AG10803 (cell line): ENCODE measurements at regions not wholly inside any gene's neighbourhood (a gene's known extent, or its start where the extent isn't known, plus 50 kb on each side); places are given as distances from the start of the nearest gene placed in this dataset.
A peak's percentile ranks its signal among the peaks of the same experiment; 100 is the strongest.

ENCODE experiments used
- DNase-seq: peaks from one replicate; pipeline ENCODE4 v3.0.0; 2010; ENCODE audit warnings: low read depth
- H3K4me3 ChIP-seq: 2 replicates; pipeline ENCODE4 v1.5.1; 2011; ENCODE audit warnings: mild to moderate bottlenecking, low read length, control low read depth
- TF ChIP-seq, protein P1 (sequence below): conservative IDR thresholded peaks from 2 replicates; pipeline ENCODE4 v1.5.1; 2011; ENCODE audit warnings: mild to moderate bottlenecking, low read length, control low read depth, inconsistent platforms

- TF ChIP-seq, protein P1, sequence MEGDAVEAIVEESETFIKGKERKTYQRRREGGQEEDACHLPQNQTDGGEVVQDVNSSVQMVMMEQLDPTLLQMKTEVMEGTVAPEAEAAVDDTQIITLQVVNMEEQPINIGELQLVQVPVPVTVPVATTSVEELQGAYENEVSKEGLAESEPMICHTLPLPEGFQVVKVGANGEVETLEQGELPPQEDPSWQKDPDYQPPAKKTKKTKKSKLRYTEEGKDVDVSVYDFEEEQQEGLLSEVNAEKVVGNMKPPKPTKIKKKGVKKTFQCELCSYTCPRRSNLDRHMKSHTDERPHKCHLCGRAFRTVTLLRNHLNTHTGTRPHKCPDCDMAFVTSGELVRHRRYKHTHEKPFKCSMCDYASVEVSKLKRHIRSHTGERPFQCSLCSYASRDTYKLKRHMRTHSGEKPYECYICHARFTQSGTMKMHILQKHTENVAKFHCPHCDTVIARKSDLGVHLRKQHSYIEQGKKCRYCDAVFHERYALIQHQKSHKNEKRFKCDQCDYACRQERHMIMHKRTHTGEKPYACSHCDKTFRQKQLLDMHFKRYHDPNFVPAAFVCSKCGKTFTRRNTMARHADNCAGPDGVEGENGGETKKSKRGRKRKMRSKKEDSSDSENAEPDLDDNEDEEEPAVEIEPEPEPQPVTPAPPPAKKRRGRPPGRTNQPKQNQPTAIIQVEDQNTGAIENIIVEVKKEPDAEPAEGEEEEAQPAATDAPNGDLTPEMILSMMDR = no peak
- no peak for DNase-seq
- no peak overlapping the region for H3K4me3 ChIP-seq
These were observed 97.3 kb upstream of the KLF14 start for GRCh38 chr7:130831322-130831721.

- TF ChIP-seq, protein P1 = peak; percentile 75
- DNase-seq = peak; percentile 68
- H3K4me3 ChIP-seq = no peak overlapping the region
These were observed 97.9 kb upstream of the KLF14 start for GRCh38 chr7:130831817-130832481.

DNA sequence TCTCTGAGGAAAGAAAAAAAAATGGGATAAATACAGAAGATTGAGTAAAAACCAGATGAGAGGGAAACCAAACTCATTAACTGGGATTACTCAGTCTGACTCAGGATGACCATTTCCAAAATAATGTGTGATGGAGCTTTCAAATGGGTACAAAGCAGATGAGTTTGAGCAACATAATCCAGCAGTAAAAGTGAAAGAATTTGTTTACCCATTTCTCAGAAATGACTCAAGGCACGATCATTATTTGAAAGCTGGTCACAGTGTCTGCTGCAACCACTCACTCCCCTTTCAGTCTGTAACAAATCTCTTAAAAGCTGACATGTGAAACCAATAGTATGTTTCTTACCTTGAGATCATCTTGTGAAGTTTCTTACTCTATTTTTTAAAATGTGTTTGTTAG lies 104.7 kb upstream of the KLF14 start:
- TF ChIP-seq, protein P1 = no peak
- DNase-seq = peak; percentile 97
- H3K4me3 ChIP-seq = no peak overlapping the region

- TF ChIP-seq, protein P1 = no peak
- no peak overlapping the region for H3K4me3 ChIP-seq
- DNase-seq = no peak
These were observed 106.6 kb upstream of the KLF14 start for GRCh38 chr7:130840599-130840998.

GRCh38 chr7:130841416-130841815 lies 107.4 kb upstream of the KLF14 start:
- H3K4me3 ChIP-seq = no peak overlapping the region
- TF ChIP-seq, protein P1 = no peak
- DNase-seq = no peak

- TF ChIP-seq, protein P1 = no peak
- DNase-seq = no peak
- no peak overlapping the region for H3K4me3 ChIP-seq
These were observed 109.7 kb upstream of the KLF14 start for GRCh38 chr7:130843703-130844102.

GRCh38 chr7:130844811-130845580 lies 111.0 kb upstream of the KLF14 start:
- peak overlapping the region; percentile 39 for H3K4me3 ChIP-seq
- TF ChIP-seq, protein P1 = no peak
- DNase-seq = peak; percentile 74
